ENCODE measurements at regions not wholly inside any gene's neighbourhood (a gene's known extent, or its start where the extent isn't known, plus 50 kb on each side); places are given as distances from the start of the nearest gene placed in this dataset.

GRCh38 chr2:16109821-16110310 lies 169.5 kb downstream of the MYCN start:
- 0 to 98% (median 80%) methylated on average over 1 to 6 of the region's 6 CpGs; no CpG with 5 or more reads in 1 of the 10 experiments for WGBS, 10 experiments
- Histone ChIP-seq H3K4me1 (replicated peaks in 1 of 2) (peaks cover 19 to 22% of the 10 kb centered on the region in 2 donors), H3K4me3 (no peak overlapping the region), H3K27ac (no peak overlapping the region)
- ATAC-seq (replicated peaks in 6 of 8) = no peak
- in situ Hi-C loops (cut with MboI; ENCODE audit: low pct_unique_long_range_greater_than_20kb in 2 of 9, low sequenced_read_pairs in 9 of 9, unreplicated experiment in 9 of 9) = no loop called here

- no peak overlapping the region for H3K4me3 ChIP-seq
- no peak for ATAC-seq (replicated peaks in 6 of 8)
- in situ Hi-C loops (cut with MboI; ENCODE audit: low pct_unique_long_range_greater_than_20kb in 2 of 9, low sequenced_read_pairs in 9 of 9, unreplicated experiment in 9 of 9) = no loop called here
- WGBS, 10 experiments = 90 to 100% methylated on average over 1 to 2 of the region's 2 CpGs; no CpG with 5 or more reads in 8 of the 10 experiments
- peaks cover 20 to 21% of the 10 kb centered on the region in 2 donors for H3K4me1 ChIP-seq (replicated peaks in 1 of 2)
- H3K27ac ChIP-seq = no peak overlapping the region
These were observed 169.0 kb downstream of the MYCN start for GRCh38 chr2:16109368-16109820.

DNA sequence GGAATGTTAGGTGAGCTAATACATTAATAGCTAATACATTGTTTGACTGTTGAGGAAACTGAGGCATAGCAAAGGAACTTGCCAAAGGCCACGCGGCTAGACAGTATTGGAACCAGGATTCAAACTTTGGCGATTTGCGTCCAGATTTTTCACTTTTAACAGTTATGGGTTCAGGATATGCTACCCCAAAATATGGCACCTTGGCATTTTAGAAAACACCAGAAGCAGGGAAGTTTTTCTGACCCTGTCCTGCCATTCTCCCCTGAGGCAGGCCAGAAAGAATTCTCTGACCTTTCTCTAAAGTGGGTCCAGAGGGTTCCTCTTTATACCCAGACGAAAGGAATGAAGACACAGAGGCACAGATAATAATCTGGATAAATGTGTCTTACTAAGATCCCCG lies 166.9 kb downstream of the MYCN start:
- Histone ChIP-seq H3K4me3 (no peak overlapping the region), H3K4me1 (replicated peaks in 1 of 2) (peaks cover 27% of the 10 kb centered on the region in 2 donors), H3K27ac (no peak overlapping the region)
- no peak for ATAC-seq (replicated peaks in 6 of 8)
- WGBS, 10 experiments = 0 to 100% (median 88%) methylated on average over 1 to 6 of the region's 6 CpGs
- in situ Hi-C loops (cut with MboI; ENCODE audit: low pct_unique_long_range_greater_than_20kb in 2 of 9, low sequenced_read_pairs in 9 of 9, unreplicated experiment in 9 of 9) = no loop called here

- H3K4me1 ChIP-seq (replicated peaks in 1 of 2) = peaks cover 27% of the 10 kb centered on the region in 2 donors
- in situ Hi-C loops (cut with MboI; ENCODE audit: low pct_unique_long_range_greater_than_20kb in 2 of 9, low sequenced_read_pairs in 9 of 9, unreplicated experiment in 9 of 9) = no loop called here
- no peak overlapping the region for H3K4me3 ChIP-seq
- 40 to 100% (median 74%) methylated on average over 1 to 5 of the region's 6 CpGs; no CpG with 5 or more reads in 6 of the 10 experiments for WGBS, 10 experiments
- H3K27ac ChIP-seq = no peak overlapping the region
- ATAC-seq (replicated peaks in 6 of 8) = no peak
These were observed 166.3 kb downstream of the MYCN start for GRCh38 chr2:16106619-16107018.

DNA sequence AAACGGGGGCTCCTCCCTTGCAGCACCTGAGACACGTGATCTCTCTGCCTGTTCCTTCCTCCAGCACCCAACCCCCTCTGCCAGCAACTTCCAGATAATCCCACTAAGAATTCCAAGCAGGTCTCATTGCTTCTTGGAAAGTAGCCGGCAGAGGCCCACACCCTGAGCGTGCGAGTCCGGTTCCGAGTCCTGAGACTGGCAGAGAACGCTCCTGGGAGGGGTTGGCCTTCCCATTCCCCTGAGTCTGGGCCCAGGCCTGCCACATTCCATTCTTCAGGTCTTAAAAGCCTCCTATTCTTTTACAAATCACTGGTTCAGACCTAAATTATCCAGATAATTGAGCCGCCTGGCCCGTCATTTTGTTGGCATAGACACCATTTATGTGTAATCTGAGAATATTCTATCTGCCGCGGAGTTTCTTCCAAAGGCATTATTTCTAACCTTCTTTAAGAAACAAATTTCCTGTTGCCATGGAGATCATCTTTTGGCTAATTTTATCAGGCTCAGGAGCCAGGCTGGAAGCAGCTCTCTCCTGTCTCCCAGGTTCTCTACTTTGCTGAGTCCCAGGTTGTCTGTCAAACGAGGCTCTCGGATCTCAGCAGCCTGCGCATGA lies 165.4 kb downstream of the MYCN start:
- ATAC-seq (replicated peaks in 6 of 8) = peak in 5 of 8 experiments; percentile 72 to 86 (median 81)
- H3K4me1 ChIP-seq (replicated peaks in 1 of 2) = peaks cover 27 to 30% of the 10 kb centered on the region in 2 donors
- no peak overlapping the region for H3K4me3 ChIP-seq
- WGBS, 10 experiments = 11 to 72% (median 34%) methylated on average over 1 to 14 of the region's 15 CpGs
- no peak overlapping the region for H3K27ac ChIP-seq
- in situ Hi-C loops (cut with MboI; ENCODE audit: low pct_unique_long_range_greater_than_20kb in 2 of 9, low sequenced_read_pairs in 9 of 9, unreplicated experiment in 9 of 9) = no loop called here

DNA sequence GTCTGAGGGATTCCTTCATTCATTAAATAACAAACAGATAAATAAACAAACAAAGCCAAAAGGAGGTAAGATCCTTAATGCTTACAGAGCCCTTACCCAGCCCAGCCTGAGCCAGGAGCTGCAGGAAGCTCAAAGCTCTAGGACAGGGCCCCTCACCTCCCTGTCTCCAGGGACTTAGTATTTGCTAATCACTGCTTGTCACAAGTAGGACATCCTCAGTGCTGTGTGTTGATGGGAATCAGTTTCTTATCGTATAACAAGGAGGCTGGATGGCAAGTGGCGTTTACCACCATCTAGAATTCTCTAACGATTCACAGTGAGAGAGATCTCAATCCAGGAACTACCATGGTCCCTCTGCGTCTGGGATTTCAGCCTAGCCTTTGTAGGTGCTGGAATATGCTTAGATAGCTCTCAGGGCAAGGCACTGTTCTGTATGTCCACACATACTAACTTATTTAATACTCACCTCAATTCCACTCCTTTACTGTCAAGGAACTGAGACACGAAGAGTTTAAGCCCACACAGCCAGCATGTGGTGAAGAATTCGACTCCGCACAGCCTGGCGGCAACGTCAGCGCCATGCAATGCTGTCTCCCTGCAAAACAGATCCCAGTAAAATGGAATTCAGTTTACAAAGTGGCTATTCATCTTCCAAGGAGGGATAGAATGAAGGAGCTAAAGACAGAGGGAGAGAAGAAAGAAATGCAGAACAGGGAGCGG lies 164.8 kb downstream of the MYCN start:
- peak in 5 of 8 experiments; percentile 60 to 88 (median 66) for ATAC-seq (replicated peaks in 6 of 8)

DNA sequence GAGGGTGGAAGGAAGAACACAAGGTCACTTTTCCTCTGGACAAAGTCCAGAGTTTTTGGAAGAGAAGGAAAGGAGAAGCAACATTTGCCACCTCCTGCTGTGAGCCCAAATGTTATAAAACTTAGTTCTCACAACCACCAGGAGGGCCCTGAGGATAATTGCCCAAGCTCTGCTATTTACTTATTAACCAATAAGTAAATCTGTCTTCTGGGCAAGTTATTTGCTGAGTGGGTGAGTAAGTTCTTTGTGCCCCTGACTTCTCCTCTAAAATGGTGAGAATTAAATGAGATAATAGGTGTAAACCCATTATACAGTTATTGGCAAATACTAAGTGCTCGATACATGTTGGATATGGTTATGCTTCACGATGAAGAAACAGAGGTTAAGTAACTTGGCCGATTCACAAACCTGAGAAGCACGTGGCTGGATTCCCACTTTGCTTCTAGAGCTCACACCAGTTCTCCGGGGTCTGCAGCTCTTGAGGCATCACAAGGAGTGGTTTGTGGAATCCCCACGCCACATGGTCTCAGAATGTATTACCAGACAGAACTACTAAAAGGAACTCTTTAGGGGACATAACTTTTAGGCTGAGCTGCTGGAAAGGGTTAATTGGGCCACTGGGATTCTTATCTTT lies 164.1 kb downstream of the MYCN start:
- Histone ChIP-seq H3K27ac (no peak overlapping the region), H3K4me1 (replicated peaks in 1 of 2) (peaks cover 27 to 33% of the 10 kb centered on the region in 2 donors), H3K4me3 (no peak overlapping the region)
- in situ Hi-C loops (cut with MboI; ENCODE audit: low pct_unique_long_range_greater_than_20kb in 2 of 9, low sequenced_read_pairs in 9 of 9, unreplicated experiment in 9 of 9) = no loop called here
- ATAC-seq (replicated peaks in 6 of 8) = no peak
- WGBS, 10 experiments = 5 to 98% (median 79%) methylated on average over 1 to 6 of the region's 6 CpGs; no CpG with 5 or more reads in 2 of the 10 experiments

More for the DNA sequence above, 164.8 kb downstream of the MYCN start:
- in situ Hi-C loops (cut with MboI; ENCODE audit: low pct_unique_long_range_greater_than_20kb in 2 of 9, low sequenced_read_pairs in 9 of 9, unreplicated experiment in 9 of 9) = no loop called here
- H3K27ac ChIP-seq = no peak overlapping the region
- no peak overlapping the region for H3K4me3 ChIP-seq
- H3K4me1 ChIP-seq (replicated peaks in 1 of 2) = peaks cover 27 to 33% of the 10 kb centered on the region in 2 donors
- WGBS, 10 experiments = 0 to 100% (median 37%) methylated on average over 1 to 10 of the region's 11 CpGs; no CpG with 5 or more reads in 1 of the 10 experiments

DNA sequence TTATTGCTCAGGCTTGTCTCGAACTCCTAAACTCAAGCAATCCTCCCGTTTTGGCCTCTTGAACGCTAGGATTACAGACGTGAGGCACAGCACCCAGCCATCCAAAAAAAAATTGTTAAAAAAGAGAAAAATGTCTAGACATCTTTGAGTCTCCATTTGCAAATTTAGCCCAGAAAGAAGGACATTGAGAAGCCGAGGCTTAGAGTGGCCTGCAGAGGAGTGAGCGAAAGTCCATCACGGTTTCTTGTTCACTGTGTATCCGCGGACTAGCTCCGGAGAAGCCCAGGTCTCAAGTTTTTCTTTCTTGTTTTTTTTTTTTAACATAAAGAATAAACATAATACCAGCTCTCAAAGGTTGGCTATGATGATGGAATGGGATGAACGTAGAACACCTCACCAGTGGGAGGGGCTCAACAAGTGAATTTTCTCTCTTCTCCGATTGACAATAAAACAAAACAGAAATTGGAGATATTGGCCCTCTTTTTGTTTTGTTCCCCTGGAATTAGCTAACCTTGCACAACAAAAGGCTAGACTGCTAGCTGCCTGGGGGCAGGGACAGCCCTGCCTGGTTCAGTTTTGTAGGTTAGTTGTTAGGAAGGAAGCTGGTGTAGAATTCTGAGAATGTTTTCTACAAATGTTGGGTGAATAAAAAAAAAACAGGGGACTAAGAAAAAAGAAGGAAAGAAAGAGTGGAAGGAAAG lies 163.4 kb downstream of the MYCN start:
- no peak for ATAC-seq (replicated peaks in 6 of 8)
- Histone ChIP-seq H3K4me3 (no peak overlapping the region), H3K4me1 (replicated peaks in 1 of 2) (peaks cover 27 to 33% of the 10 kb centered on the region in 2 donors), H3K27ac (no peak overlapping the region)
- in situ Hi-C loops (cut with MboI; ENCODE audit: low pct_unique_long_range_greater_than_20kb in 2 of 9, low sequenced_read_pairs in 9 of 9, unreplicated experiment in 9 of 9) = no loop called here
- WGBS, 10 experiments = 8 to 100% (median 88%) methylated on average over 2 to 12 of the region's 12 CpGs; no CpG with 5 or more reads in 1 of the 10 experiments

DNA sequence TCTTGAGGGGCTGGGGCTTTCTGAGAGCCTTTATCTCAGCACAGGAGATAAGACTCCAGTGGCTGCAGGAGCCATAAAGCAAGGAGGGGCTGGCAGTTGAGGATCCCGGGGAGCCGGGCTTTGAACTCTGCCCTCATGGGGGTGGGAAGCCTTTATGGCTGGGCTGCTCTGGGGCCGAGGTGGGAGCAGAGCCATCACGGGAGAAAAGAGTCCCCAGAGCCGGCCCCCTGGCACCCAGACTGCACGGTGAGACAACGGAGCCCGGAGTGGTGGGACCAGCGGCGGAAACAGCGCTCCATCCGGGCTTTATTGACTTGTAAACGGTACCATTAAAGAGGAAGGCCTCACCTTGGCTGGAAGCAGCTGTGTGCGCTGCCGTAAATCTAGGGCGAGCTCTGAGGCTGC lies 162.6 kb downstream of the MYCN start:
- 8 to 100% (median 46%) methylated on average over 3 to 6 of the region's 16 CpGs; no CpG with 5 or more reads in 6 of the 10 experiments for WGBS, 10 experiments
- H3K27ac ChIP-seq = no peak overlapping the region
- in situ Hi-C loops (cut with MboI; ENCODE audit: low pct_unique_long_range_greater_than_20kb in 2 of 9, low sequenced_read_pairs in 9 of 9, unreplicated experiment in 9 of 9) = no loop called here
- peaks cover 27 to 33% of the 10 kb centered on the region in 2 donors for H3K4me1 ChIP-seq (replicated peaks in 1 of 2)
- H3K4me3 ChIP-seq = no peak overlapping the region
- no peak for ATAC-seq (replicated peaks in 6 of 8)

GRCh38 chr2:16102358-16102975 lies 162.1 kb downstream of the MYCN start:
- H3K4me1 ChIP-seq (replicated peaks in 1 of 2) = peaks cover 27 to 33% of the 10 kb centered on the region in 2 donors
- no peak for ATAC-seq (replicated peaks in 6 of 8)
- in situ Hi-C loops (cut with MboI; ENCODE audit: low pct_unique_long_range_greater_than_20kb in 2 of 9, low sequenced_read_pairs in 9 of 9, unreplicated experiment in 9 of 9) = no loop called here
- no peak overlapping the region for H3K4me3 ChIP-seq
- WGBS, 10 experiments = 17 to 91% (median 30%) methylated on average over 1 to 11 of the region's 14 CpGs; no CpG with 5 or more reads in 4 of the 10 experiments
- H3K27ac ChIP-seq = no peak overlapping the region

DNA sequence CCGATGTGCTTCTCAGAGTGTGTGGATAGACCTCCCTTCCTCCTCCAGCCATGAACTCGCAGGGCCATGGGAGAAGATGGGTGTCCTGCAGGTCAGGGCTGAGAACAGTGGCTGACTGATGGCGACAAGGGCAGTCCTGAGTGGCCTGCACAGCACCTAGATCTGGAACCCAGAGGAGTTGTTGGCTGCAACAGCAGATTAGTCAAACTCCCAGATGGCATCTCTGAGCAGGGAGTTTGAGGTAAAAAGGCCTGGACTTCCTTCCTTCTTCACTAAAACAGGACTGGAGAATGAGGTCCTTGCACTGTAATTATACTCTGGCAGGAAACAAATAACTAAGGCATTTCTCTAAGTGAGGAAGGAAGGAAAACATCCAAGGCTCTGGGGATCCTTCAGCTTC lies 160.8 kb downstream of the MYCN start:
- 17 to 80% (median 50%) methylated on average over 1 to 2 of the region's 3 CpGs; no CpG with 5 or more reads in 7 of the 10 experiments for WGBS, 10 experiments
- ATAC-seq (replicated peaks in 6 of 8) = no peak
- Histone ChIP-seq H3K4me3 (no peak overlapping the region), H3K4me1 (replicated peaks in 1 of 2) (peaks cover 24 to 29% of the 10 kb centered on the region in 2 donors), H3K27ac (no peak overlapping the region)
- in situ Hi-C loops (cut with MboI; ENCODE audit: low pct_unique_long_range_greater_than_20kb in 2 of 9, low sequenced_read_pairs in 9 of 9, unreplicated experiment in 9 of 9) = no loop called here

DNA sequence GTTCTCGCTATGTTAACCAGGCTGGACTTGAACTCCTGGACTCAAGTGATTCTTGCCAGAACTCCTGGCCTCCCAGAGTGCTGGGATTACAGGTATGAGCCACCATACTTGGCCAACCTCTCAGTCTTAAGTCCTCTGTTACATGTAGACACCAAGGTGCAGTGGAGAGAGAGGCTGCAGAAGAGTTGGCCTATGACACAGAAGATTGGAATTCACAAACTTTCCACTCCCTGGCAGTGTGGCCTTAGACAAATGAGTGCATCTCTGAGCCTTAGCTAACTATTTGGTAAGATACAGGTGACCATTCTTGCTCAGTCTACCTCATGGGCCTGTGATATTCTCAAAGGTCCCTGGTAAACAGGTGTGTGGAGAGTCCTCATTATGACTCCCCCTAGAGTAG lies 159.7 kb downstream of the MYCN start:
- Histone ChIP-seq H3K4me3 (no peak overlapping the region), H3K4me1 (replicated peaks in 1 of 2) (peaks cover 12 to 17% of the 10 kb centered on the region in 2 donors), H3K27ac (no peak overlapping the region)
- in situ Hi-C loops (cut with MboI; ENCODE audit: low pct_unique_long_range_greater_than_20kb in 2 of 9, low sequenced_read_pairs in 9 of 9, unreplicated experiment in 9 of 9) = no loop called here
- no peak for ATAC-seq (replicated peaks in 6 of 8)
- WGBS, 10 experiments = 0 to 100% (median 14%) methylated on average over 1 of the region's 1 CpG; no CpG with 5 or more reads in 5 of the 10 experiments

All from motor neuron (in vitro differentiated cells).